HG03565 (cell line): ENCODE measurements at regions not wholly inside any gene's neighbourhood (a gene's known extent, or its start where the extent isn't known, plus 50 kb on each side); places are given as distances from the start of the nearest gene placed in this dataset.
"Not testable (repeated sequence)": the region's sequence is repeated elsewhere in the genome, so short reads cannot be mapped to it uniquely, and the experiment has no call there.

ENCODE experiments used
- ATAC-seq: cut with Tn5 transposase; IDR thresholded peaks from one replicate; pipeline ENCODE4 v1.9.1; 2021; ENCODE audit warnings: mild to moderate bottlenecking, moderate library complexity; ENCODE audit not compliant: unreplicated experiment

DNA sequence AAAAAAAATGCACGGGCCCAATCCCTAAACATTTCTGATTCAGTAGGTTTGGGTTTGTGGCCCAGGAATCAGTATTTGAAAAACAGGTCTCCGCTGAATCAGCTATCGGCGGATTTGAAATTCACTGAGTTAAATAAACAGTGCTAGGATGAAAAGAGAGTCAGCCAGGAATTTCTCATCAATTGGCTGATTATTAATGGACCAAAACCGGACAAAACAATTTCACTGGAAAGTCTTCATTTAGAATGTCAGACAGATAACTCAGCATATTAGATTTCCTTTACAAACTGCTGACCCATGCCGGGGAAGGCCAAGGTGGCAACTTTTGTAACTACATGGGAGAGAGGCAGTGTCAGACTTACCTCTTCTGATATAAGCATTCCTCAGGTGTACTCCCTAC lies 99.4 kb upstream of the LSM6 start:
- ATAC-seq = no peak

DNA sequence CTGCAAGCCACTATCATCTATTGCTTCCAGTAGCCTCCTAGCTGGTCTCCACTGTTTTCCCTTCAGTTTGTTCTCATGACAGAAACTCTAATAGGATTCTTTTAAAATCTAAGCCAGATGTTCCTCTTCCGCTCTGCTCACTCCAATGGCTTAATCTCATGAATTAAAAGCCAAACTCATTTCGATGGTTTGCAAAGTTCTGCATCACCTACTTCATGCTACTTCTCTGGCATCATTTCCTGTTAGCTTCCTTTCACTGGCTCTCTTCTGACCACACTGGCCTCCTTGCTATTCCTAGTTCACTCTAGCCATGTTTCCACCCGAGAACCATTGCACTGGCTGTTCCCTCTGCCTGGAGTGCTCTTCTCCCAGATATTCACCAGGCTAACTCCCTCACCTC lies 102.0 kb upstream of the LSM6 start:
- ATAC-seq = peak; percentile 70

DNA sequence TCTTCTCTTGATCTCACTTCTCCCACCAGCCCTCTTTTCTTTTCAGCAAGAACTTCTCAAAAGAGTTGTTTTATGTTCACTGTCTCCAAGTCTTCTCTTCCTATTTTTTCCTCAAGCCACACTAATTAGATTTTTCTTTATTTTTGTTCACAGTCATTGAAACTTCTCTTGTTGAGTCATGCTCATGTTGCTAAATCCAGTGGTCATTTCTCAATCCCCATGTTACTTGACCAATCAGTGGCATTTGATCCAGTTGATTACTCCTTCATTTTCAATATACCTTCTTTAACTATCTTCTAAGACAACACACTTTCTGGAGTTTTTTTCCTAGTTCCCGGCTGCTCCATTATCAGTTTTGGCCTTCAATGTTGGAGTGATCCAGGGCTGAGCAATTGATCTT lies 103.1 kb upstream of the LSM6 start:
- no peak for ATAC-seq

DNA sequence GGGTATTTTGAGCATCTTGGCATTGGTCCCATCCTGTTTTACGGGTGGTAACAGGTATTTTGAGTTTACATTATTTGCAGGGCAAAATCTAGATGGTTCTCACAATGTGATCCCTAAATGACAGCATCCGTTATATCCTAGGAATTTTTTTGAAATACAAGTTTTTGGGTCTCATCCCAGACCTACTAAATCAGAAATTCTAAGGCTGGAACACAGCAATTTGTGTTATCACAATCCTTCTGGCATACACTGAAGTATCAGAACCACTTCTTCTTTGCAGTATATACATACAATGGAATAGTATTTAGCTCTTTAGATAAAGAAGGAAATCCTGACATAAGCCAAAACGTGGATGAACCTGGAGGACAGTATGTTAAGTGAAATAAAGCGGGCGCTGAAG lies 104.1 kb upstream of the LSM6 start:
- no peak for ATAC-seq

DNA sequence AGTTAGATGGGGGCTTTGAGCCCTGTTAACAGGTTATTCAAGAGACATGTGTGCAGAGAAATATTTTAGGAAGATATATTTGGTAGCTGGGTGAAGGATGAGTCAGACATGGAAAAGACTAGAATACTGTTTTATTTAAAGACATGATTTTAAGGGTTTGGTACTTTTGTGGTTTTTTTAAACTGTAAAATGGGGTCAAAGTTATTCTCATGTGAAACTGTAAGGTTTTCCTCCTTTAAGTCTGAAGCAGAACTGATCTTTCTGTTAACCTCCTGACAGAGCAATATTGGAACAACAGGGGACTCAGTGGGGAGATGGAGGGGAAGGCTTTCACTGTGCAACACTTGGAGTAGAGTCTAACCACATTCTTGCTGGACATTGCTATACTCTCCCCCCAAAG lies 112.4 kb upstream of the LSM6 start:
- ATAC-seq = no peak

DNA sequence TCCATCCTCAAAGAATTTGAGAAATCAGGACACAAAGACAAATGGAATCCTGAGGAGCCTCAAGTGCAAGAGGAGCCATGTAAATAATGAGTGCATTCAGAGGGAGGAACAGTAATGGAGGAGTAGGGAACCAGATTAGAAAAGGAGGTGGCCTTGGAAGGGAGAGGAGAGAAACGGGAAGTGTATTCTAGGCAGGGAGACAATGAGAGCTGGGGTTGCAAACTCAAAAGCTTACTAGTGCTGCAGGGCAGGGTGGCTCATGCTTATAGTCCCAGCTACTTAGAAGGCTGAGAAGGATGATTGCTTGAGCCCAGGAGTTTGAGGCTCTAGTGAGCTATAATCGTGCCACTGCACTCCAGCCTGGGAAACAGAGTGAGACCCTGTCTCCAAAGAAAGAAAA lies 113.2 kb upstream of the LSM6 start:
- no peak for ATAC-seq

DNA sequence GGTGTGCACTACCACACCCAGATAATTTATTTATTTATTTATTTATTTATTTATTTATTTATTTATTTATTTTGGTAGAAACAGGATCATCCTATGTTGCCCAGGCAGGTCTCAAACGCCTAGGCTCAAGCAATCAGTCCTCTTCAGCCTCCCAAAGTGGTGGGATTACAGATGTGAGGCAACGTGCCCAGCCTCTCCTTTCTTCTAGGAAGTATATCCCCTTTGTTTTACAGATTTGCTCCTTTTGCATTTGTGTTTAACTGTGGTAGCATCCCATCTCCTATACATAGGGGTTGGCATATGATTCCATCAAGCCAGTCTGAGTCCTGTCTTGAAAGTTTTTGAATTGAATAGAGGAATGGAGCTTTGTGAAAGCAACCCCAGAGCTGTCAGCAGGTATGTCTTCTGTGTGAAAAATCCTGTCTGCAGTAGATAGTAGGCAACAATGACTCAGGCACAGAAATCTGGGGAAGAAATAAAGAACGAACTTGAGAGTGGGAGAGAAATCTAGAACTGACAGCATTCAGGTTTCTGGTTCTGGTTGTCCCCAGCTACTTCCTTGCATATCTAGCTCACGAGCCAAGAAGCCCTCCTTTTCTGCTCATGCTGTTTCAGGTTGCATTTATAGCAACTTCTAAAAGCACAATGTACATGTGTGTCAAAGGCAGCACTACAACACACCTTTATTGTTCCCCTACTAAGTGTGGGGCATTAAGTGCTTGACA lies 113.7 kb upstream of the LSM6 start:
- ATAC-seq = no peak

DNA sequence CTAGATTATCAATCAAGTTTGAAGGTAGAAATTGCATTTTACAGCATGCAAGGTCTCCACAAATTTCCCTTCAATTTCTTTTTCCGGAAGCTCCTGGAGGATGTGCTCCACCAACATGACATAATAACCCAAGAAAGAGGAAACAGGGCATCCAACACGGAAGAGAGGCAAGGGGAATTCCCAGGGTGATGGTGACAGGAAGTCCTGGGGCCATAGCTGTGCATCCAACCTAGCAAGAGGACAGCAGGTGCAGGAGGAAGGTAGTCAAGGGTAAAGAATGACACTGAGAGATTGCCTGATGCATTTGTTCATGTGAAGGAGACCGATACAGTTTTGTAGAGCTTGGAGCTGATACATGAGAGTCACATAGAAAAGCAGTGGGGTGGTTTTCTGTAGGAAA lies 115.7 kb upstream of the LSM6 start:
- ATAC-seq = peak; percentile 85

DNA sequence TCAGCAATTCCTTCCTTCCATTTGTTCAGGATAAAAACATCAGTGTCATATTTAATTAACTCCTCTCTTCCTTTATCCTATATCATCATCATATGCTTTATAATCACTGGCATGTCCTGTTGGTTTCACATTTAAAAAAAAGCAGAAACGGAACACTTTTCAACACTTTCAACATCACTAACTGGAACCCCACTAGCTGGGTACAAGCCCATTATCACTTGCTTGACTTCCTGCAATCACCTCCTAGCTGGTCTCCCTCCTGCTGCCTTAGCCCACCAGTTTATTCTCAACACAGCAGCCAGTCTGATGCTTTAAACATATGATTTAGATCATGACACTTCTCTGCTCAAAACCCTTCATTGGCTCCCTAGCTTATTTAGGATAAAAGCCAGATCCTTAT lies 116.4 kb upstream of the LSM6 start:
- ATAC-seq = peak; percentile 35

DNA sequence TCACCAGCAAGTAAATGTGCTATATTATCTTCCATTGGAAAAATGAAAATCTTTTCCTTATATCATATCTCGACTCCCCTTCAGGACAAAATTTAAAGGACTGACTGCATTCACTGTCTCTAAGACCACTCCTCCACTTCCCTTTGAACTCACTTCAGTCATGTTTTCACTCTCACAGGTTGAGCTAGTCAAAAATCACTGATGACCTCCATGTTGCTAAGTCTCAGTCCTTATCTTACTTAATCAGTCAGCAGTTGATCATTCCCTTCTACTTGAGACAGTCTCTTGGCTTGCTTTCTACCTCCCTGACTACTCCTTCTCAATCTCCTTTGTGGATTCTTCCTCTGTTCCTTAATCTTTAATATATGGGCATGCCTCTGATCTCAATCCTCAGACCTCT lies 117.0 kb upstream of the LSM6 start:
- no peak for ATAC-seq

DNA sequence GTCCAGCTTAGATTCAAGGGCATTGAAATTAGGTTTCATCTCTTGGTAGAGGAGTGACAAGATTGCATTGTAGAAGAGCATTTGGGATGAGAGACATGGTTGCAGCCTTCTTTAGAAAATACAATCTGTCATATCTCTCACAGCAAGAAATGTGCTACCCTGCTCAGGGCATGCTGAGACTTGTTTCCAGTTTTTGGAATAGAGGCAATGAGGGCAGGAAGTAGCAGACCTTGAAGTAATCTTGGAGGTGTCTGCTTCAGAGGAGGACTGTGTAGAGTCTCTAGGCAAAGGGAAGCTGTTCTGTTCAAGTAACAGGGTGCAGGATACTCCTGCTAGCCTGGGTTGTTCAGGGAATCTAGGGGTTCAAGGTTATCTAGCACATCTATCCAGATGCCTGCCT lies 116.1 kb upstream of the ZNF827 start:
- peak; percentile 26 for ATAC-seq

DNA sequence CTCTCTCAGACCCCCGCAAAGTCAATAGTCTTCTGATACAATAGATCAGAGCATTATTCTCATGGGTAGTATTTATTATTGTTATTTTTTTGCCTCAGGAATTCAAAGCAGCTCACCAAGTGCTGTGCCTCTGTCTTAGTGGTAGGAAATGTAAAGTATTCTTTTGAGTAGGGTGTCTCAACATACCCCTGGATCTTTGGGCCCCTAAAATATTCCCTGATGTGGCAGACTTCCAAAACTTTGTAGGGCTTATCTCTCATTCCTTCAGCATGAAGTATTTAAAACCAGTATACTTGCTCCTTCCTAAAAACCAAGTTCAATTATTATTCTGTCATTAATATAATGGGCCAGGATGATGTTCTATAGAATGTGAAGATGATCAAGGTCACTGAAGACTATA lies 115.3 kb upstream of the ZNF827 start:
- ATAC-seq = no peak

DNA sequence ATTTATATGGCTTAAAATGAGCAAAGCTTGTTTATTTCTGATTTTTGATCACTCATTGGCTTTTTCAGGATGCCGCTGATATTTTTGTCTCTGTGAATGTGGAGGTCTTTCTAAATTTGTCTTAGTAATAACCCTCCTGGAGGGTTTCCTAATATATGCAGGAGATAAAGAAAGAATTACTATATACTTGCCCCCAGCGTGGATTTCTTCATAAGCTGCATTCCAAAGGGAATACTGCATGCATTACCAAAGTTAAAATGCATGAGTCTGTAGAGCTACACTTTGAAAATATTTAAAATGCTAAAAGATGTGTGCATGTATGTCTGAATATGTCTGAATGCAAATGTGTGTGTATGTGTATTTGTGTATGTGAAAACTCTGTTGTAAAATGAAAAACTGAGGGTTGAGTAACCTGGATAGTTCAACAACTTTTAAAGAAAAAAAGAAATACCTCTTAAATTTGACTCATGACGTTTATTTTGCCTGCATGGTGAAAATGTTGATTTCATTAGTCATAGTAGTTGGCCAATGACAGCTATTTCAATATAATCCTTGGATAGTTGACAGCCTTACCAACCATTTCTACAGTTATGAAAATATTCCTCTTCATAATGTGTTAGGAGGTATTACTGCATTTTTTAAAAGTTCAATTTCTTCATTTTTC lies 113.2 kb upstream of the ZNF827 start:
- ATAC-seq = no peak

DNA sequence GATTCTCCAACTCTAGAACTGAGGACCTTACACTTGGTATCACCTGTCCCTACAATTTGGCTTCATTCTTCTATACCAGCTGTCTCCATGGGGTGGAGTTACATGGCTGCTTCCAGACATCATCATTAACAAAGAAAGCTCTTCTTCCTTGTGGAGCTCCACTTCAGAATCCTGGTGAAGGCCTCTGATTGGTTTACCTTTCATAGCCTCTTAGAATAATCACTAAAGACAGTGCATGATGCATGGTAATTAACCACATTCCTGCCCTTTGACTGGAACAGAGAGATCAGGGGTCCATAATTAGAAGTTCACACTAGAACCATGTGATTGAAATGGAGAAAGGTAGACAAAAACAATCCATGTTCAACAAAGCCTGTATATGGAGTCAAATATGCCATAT lies 112.6 kb upstream of the ZNF827 start:
- no peak for ATAC-seq

DNA sequence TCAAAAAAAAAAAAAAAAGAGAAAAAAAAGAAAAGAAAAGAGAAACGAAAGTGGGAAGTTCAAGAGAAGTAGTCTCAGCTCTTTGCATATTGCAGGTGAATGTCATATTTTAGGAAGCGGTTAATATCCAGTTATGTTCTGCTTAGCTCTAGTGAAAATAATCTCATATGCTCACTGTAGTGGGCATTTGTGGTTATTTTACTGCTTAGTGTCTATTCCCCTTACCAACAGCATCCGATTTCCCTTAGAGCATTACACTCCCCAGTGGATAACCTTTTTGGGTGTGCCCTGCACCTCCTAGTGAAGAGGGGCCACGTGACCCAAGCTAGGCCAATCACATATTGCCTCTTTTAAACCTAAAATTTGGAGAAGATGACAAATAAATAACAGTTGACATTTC lies 111.2 kb upstream of the ZNF827 start:
- ATAC-seq = peak; percentile 93

DNA sequence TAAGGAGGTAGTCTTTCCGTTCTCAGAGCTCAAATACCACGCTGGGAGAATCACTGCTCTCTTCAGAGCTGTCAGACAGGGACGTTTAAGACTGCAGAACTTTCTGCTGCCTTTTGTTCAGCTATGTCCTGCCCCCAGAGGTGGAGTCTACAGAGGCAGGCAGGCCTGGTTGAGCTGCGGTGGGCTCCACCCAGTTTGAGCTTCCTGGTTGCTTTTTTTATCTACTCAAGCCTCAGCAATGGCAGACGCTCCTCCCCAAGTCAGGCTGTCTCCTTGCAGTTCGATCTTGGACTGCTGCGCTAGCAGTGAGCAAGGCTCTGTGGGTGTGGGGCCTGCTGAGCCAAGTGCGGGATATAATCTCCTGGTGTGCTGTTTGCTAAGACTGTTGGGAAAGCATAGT lies 109.1 kb upstream of the ZNF827 start:
- not testable (repeated sequence) for ATAC-seq

DNA sequence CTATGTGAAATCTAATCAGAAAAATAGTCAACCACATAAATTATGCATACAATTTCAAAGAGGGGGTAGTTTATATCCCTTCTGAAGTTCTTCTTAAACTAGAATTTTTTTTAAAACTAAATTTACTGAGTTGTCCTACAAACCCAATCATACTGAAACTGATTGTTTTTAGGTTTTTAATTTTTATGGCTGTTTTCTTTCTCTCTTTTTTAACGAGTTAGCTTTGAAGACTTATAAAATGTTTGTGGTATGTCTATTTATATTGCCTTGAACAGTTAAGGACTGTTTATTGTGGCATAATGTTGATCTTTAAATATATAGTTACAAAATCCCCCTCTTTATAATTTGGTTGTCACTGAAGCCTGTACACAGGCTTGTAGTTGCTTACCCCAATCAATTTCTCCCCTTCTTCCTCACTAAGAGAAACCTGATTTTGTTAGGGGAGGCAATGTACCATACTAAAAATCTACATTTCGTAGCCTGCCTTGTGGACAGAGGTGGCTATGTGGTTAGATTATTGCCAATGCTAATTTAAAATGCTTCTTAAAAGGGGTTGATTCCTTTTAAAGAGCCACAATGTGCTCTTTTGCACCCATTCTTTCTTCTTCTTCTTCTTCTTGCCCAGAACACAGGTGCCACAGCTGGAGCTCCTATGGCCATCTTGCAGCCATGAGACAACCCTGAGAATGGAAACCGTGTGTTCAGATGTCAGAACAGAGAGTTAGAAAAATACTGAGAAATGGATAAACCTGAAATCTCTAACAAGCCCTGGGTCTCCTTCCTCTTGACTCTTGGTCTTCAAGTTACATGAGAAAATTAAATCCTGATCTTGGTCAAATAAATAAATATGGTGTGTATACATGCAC lies 102.7 kb upstream of the ZNF827 start:
- ATAC-seq = no peak

DNA sequence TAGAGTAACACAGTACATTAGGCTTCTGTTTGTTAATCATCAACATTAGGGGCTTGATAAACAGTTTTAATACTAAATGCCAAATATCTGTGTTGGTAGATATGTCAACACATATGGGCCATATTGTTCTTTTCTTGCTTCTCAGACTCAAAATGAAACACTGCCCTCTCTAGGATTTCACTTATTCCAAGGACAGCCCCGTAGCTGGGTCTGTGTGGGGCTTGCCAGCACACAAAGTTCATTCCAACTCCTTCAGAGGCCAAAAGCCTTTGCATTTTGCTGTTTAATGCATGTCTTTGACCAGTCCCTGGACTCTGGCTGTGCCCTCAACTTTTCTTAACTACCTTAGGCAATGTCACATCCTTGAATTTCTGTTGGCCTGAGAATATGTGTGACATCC lies 102.0 kb upstream of the ZNF827 start:
- no peak for ATAC-seq

DNA sequence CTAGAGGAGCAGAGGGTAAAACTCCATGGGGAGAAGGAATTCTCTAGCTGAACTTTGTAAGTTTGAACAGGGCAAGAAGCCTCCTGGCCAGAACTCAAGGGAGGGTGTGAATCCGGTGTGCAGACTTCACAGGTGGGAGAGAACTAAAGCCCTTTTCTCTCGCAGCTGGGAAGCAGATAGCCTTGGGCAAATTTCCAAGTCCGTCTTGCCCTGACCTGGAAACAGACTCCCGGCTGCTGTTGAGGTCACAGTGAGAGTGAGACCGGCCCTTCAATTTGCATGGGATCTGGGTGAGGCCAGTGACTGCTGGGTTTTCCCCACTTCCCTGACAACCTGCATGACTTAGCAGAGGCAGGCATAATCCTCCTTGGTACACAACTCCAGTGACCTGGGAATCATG lies 94.5 kb upstream of the ZNF827 start:
- no peak for ATAC-seq

DNA sequence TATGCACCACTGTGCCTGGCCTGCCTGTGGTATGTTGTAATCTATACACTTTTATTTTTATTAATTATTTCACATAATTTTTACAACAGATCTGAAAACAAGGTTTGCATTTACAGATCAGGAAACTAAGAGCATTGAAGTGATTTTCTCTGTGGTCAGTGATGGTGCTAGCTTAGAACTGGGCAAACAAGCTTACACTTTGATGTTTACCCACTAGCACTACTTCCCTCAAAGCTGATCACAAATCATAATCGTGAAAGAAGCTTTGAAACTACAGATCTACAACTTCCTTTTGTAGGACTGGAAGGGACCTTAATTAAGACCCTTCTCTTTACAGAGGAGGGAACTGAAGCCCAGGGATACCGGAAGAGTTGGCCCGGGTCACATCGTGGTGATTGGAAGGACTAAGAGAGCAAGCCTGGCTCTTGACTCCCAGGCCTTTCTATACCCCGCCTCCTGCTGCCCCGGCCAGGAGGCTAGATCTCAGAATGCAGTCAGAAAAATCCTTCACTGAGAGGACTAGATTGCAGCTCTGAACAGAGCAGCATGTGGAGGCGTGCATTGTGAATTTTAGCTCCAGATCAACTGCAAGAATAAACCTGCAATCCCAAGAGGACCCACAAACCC lies 93.7 kb upstream of the ZNF827 start:
- ATAC-seq = no peak

DNA sequence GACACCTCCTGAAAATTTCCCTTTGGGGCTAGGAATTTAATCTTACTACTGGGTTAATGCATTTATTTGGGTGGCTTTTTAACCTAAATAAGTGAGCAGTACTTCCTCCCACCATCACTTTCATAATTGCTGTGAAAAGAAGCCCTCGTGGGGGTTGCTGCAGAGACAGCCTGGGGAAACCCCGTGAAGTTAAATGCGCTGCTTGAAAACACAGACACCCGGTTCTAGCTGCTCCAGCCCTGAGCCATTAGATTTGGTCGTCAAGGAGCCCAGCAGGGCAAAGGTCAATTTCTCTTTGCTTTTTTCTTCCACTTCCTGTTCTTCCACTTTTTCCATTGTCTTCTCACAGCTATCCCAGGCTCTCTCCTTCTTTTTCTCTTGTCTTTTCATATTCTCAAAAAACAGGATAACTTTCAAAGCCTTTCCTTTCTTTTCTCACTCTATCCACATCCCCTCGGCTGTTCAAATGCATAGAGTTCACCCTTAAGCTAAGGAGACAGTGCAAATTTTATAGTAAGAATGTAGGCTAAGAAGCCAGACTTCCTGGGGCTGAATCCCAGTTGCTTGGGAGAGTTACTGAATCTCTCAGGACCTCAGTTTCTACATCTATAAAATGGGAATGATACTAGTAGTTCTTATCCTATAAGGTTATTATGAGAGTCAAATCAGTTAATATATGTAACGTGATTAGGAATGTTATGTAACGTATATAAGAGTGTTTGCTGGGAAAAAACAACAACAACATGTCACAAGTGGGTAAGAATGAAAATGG lies 91.5 kb upstream of the ZNF827 start:
- ATAC-seq = peak; percentile 79
